GM19452 (cell line): ENCODE measurements at regions not wholly inside any gene's neighbourhood (a gene's known extent, or its start where the extent isn't known, plus 50 kb on each side); places are given as distances from the start of the nearest gene placed in this dataset.

Experiments used
- ATAC-seq: cut with Tn5 transposase; IDR thresholded peaks from one replicate; pipeline ENCODE4 v1.9.1; 2021; ENCODE audit not compliant: unreplicated experiment

DNA sequence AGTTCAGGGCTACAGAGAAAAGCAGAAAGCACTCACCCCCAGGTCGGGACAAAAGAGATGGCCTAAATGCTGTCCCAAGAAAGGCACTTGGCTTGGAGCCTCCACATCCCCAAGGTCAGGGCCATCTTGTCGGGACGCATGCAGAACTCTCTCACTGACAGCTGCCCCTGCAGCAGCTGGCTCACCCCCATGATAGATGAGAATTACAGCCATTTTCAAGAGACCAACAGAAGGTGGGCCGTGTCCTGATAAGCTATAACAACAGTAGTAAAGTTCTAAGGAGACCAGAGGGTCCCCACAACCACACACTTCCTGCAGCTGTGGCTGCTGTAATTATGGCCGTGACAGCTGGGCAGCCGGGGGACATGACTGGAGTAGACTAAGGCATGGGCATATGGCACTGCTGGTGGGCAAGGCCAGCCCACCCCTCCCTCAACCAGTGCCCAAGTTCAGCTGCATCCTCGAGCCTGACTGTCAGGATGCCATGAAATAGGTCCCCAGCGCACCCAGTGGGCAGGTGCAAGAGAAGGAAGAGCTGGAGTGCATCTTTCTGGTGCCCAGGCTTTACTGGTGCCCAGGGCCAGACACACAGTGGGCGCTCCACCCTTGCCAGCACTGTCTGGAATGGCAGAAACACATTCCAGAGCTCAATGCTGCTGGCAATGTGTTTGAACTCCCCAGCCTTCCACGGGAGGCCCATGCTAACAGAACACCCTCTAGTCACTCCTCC is 436.7 kb upstream of the ZNF507 start:
- ATAC-seq: no peak

- no peak for ATAC-seq
These were observed 435.2 kb upstream of the ZNF507 start for GRCh38 chr19:31910224-31910623.

DNA sequence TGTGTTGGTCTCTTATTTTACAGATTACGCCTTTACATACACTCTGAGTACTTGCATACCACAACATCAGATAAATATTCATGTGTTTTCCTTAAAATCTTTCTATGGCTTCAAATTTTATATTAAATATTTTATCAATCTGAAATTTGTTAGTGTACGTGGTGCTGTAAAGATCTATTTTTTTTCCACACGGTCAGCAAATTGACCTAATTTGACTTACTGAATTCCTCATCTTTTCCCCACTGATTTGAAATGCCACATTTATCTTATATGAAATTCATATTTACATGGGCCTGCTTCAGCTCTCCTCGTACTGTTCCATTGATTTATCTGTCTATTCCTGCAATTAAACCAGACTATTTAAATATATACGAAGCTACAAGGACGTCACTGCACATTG is 433.8 kb upstream of the ZNF507 start:
- no peak for ATAC-seq

DNA sequence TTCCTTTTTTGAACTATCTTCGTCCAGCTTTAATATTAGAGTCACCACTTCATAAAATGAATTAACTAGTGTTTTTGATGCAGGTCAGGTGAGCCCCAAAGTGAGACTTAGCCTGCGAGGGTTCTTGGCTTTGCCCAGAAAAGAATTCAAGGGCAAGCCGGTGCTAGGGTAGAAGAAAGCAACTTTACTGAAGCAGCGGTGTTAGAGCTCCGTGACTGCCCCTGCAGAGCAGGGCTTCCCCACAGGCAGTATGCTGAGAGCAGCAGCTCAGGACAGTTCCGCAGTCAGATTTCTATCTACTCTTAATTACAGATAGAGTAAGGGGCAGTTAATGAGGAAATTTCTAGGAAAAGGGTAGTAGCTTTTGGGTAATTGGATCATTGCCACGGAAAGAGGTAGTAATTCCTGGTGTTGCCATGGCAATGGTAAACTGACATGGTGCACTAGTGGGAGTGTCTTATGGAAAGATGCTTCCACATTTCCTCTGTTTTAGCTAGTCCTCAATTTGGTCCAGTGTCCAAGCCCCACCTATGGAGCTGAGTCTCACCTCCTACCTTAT is 432.2 kb upstream of the ZNF507 start:
- no peak for ATAC-seq

GRCh38 chr19:31930401-31930800 is 415.0 kb upstream of the ZNF507 start:
- ATAC-seq: no peak

GRCh38 chr19:31937983-31938382 is 407.4 kb upstream of the ZNF507 start:
- no peak for ATAC-seq

DNA sequence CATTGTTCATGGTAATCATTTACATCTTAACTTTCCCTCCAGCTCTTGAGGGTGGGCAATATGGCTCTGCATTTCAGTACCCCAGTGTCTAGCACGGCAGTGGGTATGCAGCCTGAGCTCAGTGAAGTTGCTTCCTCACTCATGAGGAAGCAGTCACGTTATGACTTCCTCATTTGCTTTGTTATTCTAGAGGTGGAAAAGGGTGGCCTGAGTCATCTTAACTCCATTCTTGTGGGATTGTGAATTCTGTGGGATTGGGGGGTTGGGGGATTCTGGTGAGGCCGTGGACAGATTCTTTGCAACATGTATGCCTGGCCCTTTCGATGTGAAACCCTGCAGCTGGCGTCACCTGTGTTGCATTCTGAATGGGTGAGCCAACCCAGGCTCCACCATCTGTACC is 406.7 kb upstream of the ZNF507 start:
- no peak for ATAC-seq

- no peak for ATAC-seq
These were observed 405.0 kb upstream of the ZNF507 start for GRCh38 chr19:31940396-31940795.

DNA sequence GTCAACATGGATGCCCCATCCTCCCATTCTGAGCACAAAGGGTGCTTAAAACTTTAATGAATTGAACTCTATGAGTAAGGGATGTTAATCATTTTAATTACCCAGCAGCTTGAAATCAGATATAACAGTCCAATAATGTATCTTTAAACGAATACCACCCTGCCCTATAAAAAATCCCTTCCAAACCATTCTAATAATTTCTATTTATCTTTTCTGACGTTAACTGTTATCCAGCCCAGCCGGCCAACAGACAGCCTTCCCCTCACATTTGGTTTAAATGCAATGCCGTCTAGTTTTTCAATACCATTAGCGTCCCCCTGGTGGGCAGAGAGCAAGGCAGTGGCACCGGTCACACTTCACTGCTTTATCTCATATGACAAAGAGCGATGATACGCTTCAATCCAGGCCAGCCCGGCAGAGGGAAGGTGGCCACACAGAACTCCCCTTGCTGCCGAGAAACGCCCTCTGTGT is 402.2 kb upstream of the ZNF507 start:
- no peak for ATAC-seq

DNA sequence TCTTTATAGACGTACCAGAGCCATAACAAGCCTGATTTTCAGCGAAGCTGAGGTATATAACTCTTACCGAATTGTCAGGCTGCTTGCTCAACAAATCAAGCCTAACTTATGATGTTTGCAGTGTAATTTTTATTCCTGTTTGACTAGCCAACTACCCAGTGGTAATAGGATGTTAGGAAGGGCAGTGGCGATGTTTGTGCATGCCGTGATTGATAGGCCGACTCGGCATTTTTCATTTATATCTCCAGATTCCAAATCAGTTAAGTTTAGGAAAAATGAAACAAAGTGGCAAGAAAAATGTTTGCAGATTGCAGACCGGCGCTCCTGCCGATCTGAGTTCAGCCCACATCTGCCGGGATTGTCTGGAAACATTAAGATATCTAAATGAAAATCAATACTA is 401.6 kb upstream of the ZNF507 start:
- ATAC-seq: no peak

DNA sequence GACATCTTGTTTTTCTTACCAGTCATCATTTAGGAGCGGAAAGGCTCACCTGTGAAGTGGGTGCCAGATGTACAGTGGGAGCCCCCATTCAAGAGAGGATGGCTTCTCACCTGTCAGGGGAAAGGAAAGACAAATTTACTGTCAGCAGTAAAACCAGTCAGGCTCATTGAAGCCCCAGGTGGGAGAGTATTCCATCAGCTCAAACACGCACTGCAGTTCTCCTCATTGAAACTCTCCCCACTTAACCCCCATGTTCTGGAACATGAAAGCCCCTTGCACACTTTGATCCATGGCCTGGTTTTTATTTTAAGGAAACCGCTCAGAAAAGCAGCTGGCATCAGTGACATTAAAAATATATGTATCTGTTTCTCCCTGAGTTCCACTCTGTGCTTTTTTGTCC is 401.1 kb upstream of the ZNF507 start:
- ATAC-seq: no peak

GRCh38 chr19:31946491-31946890 is 398.9 kb upstream of the ZNF507 start:
- ATAC-seq: no peak

DNA sequence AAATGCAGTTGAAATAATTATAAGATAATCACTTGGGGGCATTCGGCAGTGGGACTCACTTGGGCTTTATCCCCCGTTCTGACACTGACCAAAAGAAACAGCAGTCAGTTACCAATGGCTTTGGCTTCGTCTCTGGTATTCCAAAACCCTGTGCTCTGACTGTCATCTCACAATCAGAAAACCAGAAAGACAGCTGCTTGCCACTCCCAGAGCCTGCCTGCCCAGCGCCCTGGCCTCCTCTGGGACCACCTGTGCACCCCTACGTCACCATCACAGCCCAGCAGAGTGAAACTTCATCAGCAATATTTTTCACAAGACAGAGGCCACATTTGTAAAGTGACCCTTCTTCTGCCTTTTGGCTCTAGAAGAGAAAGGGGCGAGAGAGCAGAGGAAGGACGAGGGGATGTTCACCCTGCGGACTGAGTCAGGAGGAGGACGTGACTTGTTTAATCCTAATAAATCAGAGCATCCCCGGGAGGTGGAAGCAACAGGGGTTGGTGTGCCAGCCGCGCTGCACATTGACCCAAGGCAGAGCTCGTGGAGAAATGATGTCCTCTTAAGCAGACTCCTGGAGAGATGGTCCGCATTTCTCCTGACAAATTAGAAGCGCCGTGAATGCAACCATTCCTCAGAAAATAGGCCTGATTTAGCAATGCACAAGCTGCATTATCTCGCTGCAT is 397.8 kb upstream of the ZNF507 start:
- ATAC-seq: no peak

GRCh38 chr19:31952693-31953092 is 392.7 kb upstream of the ZNF507 start:
- no peak for ATAC-seq

GRCh38 chr19:31955061-31955460 is 390.3 kb upstream of the ZNF507 start:
- ATAC-seq: no peak

DNA sequence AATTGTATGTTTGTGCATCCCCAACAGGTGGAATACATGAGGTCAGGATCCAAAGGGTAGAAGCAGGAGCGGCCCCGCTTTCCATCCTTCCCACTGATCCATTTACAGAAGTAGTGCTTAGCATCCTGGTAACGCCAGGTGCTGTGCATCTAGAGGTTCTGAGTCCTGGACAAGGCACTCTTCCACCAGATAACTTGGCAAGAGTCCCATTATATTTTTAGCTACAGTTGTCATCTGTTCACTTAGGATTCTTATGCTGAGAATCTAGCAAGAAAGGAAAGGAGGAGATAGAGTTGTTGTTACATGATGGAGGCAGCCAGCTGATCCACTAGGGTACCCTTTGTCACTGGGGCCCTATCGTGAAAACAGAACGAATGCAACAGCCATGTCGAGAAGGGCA is 389.5 kb upstream of the ZNF507 start:
- no peak for ATAC-seq

GRCh38 chr19:31956771-31957392 is 388.5 kb upstream of the ZNF507 start:
- ATAC-seq: no peak

DNA sequence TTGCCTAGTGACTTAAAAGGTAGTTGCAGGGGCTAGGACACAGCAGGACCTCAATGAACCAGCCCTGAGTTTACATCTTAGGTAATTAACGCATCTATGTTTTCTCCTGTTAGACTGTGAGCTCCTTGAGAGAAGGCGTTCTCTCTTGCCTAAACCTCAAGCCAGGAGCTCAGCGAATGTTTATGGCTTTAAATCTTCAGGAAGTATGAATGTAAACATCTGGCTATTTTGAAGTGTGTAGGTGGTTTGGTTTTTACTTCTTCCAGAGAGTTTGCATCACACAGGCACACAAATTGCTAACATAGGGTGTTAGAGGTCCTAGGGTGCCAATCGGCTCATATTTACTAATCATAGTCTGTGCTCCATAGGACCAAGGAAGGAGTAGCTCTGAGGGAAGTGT is 387.7 kb upstream of the ZNF507 start:
- no peak for ATAC-seq

DNA sequence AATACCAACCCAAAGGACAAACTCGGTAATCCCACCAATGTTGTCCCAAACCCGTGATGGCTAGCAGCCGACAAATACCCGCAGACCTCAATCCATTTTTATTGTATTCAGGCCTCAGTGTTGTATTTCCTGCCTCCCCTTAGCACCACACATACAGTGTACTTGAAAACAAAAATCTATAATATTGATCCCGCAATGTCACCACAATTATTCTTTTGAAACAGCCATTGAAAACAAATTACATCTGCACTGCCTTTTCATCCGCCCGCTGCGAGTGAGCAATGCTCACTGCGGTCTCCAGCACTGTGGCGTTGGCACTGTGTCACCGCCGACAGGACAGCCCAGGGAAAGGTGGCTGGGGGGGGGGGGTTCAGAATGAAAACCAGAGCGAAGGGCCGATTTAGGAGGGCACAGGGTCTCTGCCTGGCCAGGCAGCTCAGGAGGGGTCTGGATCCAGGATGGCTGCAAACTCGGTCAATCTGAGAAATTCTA is 385.8 kb upstream of the ZNF507 start:
- ATAC-seq: no peak

DNA sequence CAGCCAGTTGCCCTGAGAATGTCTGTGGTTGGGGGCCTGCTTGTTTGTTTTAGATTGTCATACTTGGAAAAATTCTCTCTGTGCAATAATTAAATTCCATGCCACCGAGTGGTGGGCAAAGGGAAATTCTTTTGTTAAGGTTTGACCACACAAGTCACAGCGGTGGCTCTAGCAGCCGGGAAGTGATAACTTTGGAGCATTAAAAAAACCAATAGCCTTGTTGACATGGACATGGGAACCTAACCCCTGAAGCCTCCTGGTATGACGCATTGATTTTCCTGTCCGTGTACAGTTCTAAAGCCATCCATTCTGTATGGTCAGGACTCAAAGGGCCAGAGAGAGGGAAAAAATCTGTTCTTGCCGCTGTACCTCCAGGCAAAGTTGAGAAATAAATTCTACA is 384.9 kb upstream of the ZNF507 start:
- ATAC-seq: no peak

DNA sequence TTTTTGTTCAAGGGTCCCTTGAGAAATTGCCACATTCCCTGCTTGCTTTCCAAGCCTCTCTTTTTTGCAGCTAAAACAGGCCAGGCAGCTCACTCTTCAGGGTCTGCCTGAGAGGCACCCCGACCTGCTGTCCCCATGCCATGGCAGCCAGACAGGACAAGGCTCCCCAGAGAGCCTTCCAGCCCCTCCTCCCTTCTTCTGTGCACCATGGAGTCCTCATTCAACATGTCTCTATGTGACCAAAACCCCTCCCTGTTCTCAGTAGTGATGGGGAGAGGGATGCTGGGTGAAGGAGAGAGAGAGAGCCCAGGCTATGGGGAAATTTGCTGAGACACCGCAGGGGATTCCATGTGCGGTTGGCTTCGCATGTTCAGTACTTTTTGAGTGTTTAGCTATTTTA is 384.2 kb upstream of the ZNF507 start:
- no peak for ATAC-seq

GRCh38 chr19:31961667-31962066 is 383.7 kb upstream of the ZNF507 start:
- ATAC-seq: no peak
